ENCODE measurements at regions not wholly inside any gene's neighbourhood (a gene's known extent, or its start where the extent isn't known, plus 50 kb on each side); places are given as distances from the start of the nearest gene placed in this dataset.
"Not testable (repeated sequence)": the region's sequence is repeated elsewhere in the genome, so short reads cannot be mapped to it uniquely, and the experiment has no call there.

GRCh38 chr6:104676679-104677078 lies 183.0 kb downstream of the HACE1 start:
- DNase-seq (ENCODE audit: low read depth in 3 of 3), result not testable (repeated sequence)

- not testable (repeated sequence) for DNase-seq (ENCODE audit: low read depth in 3 of 3)
Observed at GRCh38 chr6:104675161-104675560, 184.6 kb downstream of the HACE1 start.

GRCh38 chr6:104673078-104673477 lies 186.6 kb downstream of the HACE1 start:
- DNase-seq (ENCODE audit: low read depth in 3 of 3), result not testable (repeated sequence)

- not testable (repeated sequence) for DNase-seq (ENCODE audit: low read depth in 3 of 3)
Observed at GRCh38 chr6:104671591-104671891, 188.2 kb downstream of the HACE1 start.

- DNase-seq (ENCODE audit: low read depth in 3 of 3), result not testable (repeated sequence)
Observed at GRCh38 chr6:104670834-104671590, 188.7 kb downstream of the HACE1 start.

- no peak for DNase-seq (ENCODE audit: low read depth in 3 of 3)
Observed at GRCh38 chr6:104669483-104669882, 190.2 kb downstream of the HACE1 start.

- DNase-seq (ENCODE audit: low read depth in 3 of 3), result no peak
Observed at GRCh38 chr6:104656235-104656634, 203.5 kb downstream of the HACE1 start.

- DNase-seq (ENCODE audit: low read depth in 3 of 3), result no peak
Observed at GRCh38 chr6:104653781-104654180, 205.9 kb downstream of the HACE1 start.

- DNase-seq (ENCODE audit: low read depth in 3 of 3), result no peak
Observed at GRCh38 chr6:104648347-104648746, 211.4 kb downstream of the HACE1 start.

GRCh38 chr6:104644848-104645247 lies 214.9 kb downstream of the HACE1 start:
- DNase-seq (ENCODE audit: low read depth in 3 of 3), result no peak

- no peak for DNase-seq (ENCODE audit: low read depth in 3 of 3)
Observed at GRCh38 chr6:104642871-104643270, 216.8 kb downstream of the HACE1 start.

- no peak for DNase-seq (ENCODE audit: low read depth in 3 of 3)
Observed at GRCh38 chr6:104640761-104641160, 219.0 kb downstream of the HACE1 start.

GRCh38 chr6:104640150-104640700 lies 219.5 kb downstream of the HACE1 start:
- DNase-seq (ENCODE audit: low read depth in 3 of 3), result no peak

- DNase-seq (ENCODE audit: low read depth in 3 of 3), result no peak
Observed at GRCh38 chr6:104639668-104640067, 220.1 kb downstream of the HACE1 start.

GRCh38 chr6:104638841-104639290 lies 220.9 kb downstream of the HACE1 start:
- no peak for DNase-seq (ENCODE audit: low read depth in 3 of 3)

- DNase-seq (ENCODE audit: low read depth in 3 of 3), result no peak
Observed at GRCh38 chr6:104633125-104633524, 226.6 kb downstream of the HACE1 start.

GRCh38 chr6:104632588-104632987 lies 227.1 kb downstream of the HACE1 start:
- no peak for DNase-seq (ENCODE audit: low read depth in 3 of 3)

GRCh38 chr6:104630955-104631354 lies 228.8 kb downstream of the HACE1 start:
- DNase-seq (ENCODE audit: low read depth in 3 of 3), result no peak

GRCh38 chr6:104630522-104630921 lies 229.2 kb downstream of the HACE1 start:
- DNase-seq (ENCODE audit: low read depth in 3 of 3), result no peak

GRCh38 chr6:104629826-104630225 lies 229.9 kb downstream of the HACE1 start:
- DNase-seq (ENCODE audit: low read depth in 3 of 3), result no peak

- no peak for DNase-seq (ENCODE audit: low read depth in 3 of 3)
Observed at GRCh38 chr6:104625536-104625935, 234.2 kb downstream of the HACE1 start.

- no peak for DNase-seq (ENCODE audit: low read depth in 3 of 3)
Observed at GRCh38 chr6:104623052-104623690, 236.5 kb downstream of the HACE1 start.

- no peak for DNase-seq (ENCODE audit: low read depth in 3 of 3)
Observed at GRCh38 chr6:104621396-104621795, 238.3 kb downstream of the HACE1 start.

Measured in stimulated activated CD4-positive, alpha-beta T cell treated with anti-CD3 and anti-CD28 coated beads, TNF-alpha, amount 100 ng/mL, for 24 hours (primary cell).